OCI-LY1 (cell line): ENCODE measurements at regions not wholly inside any gene's neighbourhood (a gene's known extent, or its start where the extent isn't known, plus 50 kb on each side); places are given as distances from the start of the nearest gene placed in this dataset.

Experiments used
- CTCF ChIP-seq: fragments of 200-600 bp; sonication (generic), shearing (Covaris generic); IDR thresholded peaks from 2 replicates; pipeline ENCODE4 v1.5.1; 2017; ENCODE audit warnings: mild to moderate bottlenecking, antibody characterized with exemption, low read length, moderate library complexity, mixed read lengths
- EZH2 ChIP-seq: fragments of 200-600 bp; sonication (generic), shearing (Covaris generic); IDR thresholded peaks from 2 replicates; pipeline ENCODE4 v1.8.0; 2017; ENCODE audit warnings: borderline replicate concordance, mixed run types, mild to moderate bottlenecking, antibody characterized with exemption, low read length, moderate library complexity, mixed read lengths

- TF ChIP-seq CTCF (no peak), EZH2 (no peak)
Observed at GRCh38 chr6:163876391-163876790, 461.9 kb downstream of the QKI start.
